ENCODE measurements at regions not wholly inside any gene's neighbourhood (a gene's known extent, or its start where the extent isn't known, plus 50 kb on each side); places are given as distances from the start of the nearest gene placed in this dataset.

DNA sequence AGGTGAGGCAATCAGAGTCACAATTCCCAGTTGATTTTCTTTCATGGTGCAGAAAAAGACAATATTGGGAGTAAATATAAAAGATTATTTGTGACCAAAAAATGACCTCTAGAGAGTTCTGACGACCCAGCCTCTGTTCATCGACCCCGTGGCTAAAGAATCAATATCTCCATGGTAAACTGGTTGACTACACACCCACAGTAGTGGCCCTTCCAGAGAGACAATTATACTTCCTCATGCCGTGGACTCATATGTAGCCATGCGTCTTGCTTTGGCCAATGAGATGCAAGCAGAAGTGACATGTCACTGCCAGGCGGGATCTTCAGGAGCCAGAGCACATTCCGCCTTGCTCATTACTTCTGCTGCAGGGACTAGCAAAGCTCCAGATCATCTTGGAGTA, 163.3 kb upstream of the RAD23B start:
- no peak for DNase-seq

GRCh38 chr9:107123389-107123788, 159.7 kb upstream of the RAD23B start:
- no peak for DNase-seq

- no peak for DNase-seq
Measured at GRCh38 chr9:107127608-107128007, 155.5 kb upstream of the RAD23B start.

- no peak for DNase-seq
Measured at GRCh38 chr9:107131108-107131799, 151.8 kb upstream of the RAD23B start.

DNA sequence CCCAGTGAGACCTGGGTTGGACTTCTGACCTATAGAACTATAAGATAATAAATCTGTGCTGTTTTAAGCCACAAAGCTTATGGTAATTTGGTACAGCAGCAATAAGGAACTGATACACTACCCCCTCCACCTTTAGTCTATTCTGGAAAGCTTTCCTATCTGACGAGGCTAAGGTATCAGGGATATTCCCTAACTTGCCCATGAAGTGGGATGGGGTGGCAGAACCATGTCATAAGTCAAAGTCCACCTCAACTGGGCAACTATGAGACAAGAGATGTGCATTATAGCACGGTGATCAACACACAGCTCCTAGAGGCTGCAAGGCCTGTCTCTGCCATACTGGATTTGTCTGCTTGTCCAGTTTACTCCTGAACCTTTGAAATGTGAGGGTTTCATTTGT, 146.8 kb upstream of the RAD23B start:
- DNase-seq, result no peak

DNA sequence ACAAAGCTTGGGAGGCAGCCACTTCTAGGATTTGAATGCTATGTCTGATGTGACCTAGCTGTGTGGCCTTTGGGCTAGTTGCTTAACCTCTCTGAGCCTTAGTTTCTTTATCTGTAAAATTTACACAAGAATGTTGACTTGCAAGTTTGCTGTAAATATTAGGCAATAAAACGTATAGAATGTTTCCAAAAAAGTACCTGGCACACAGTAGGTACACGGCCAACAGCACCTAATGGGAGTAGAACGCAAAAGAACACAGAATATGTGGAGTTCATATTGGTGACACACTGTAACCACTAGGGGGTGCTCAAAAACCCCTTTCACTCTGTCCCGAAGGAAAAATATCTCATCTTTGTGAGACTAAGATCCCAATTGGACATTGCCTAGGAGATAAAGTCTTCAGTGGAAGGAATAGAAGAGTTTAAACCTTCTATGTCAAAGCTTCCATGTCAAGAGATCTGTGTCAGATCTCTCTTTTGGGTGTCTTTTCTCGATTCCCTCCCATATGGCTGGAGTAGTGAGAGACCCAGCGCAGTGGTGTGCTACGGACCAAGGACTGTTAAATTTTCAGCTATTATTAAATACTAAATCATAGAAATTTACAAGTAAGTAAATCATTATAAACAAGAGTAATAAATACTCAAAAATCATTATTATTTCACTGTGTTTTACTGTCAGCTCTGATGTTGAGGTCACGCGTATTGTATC, 145.4 kb upstream of the RAD23B start:
- no peak for DNase-seq

- no peak for DNase-seq
Measured at GRCh38 chr9:107138261-107138992, 144.7 kb upstream of the RAD23B start.

GRCh38 chr9:107141967-107142366, 141.1 kb upstream of the RAD23B start:
- no peak for DNase-seq

DNA sequence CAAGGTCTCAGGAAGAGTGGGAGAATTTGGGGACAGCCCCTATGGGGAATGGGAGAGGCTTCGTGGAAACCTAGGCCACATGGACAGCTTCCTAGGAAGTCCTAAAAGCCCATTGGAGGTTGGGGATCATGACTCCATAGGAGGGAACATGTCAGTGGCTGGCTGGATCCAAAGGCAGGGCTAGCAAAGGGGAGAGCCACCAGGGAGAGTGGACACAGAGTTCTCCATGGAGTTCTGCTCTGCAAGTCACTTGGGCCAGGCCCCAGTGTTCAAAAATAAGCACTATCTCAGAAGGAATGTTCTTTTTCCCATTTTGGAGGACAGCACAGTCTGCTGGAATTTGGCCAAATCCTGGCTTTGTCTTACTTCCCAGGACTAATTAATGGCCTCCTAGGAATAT, 140.6 kb upstream of the RAD23B start:
- no peak for DNase-seq

DNA sequence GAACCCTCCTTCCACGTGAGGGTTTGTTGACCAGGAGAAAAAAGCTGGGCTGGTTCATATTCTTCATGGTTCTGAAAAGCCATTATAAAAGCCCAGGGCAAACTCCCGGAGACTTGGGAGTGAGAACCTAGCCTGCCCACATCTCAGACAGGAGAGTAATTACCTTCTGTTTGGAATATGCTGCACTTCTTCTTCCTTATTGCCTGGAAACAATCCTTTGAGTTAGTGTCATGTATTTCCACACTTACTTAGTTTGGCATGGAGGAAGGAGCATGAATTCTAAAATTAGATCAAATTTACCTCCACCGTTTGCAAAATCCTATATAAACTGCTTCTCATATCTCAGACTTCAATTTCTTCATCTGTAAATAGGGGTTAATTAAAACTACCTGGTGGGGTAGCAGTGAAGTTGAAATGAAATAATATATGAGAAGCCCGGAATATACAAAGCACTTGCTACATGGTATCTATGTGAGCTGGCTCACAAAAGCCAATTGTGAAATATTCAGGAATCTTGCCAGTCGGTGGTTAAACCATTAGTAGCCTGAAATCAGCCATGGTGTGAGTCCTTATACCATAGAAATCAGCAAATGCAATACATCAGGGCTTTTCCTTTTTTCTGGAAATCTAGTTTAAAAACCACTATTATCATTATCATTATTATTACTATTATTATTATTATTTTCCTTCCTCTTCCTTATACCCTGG, 140.0 kb upstream of the RAD23B start:
- DNase-seq, result no peak

DNA sequence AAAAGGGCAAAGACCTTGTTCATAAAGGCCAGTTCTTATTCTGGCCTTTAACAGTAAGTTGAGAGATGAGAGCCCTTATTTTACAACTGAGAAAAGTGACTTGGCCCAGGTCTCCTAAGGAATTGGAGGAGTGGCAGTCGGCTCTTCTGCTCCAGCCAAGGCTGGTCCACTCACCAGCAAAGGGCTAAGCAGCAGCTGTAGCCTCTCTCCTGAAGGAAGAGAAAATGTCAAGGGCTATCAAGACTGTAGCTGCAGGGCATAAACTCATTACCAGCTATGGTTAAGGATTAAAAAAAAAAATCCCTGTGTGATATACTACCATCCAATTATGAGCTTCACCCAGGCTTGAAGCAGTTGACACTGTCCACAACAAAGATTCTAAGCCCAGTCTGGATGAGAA, 138.6 kb upstream of the RAD23B start:
- DNase-seq, result no peak

- DNase-seq, result no peak
Measured at GRCh38 chr9:107147134-107147533, 135.9 kb upstream of the RAD23B start.

DNA sequence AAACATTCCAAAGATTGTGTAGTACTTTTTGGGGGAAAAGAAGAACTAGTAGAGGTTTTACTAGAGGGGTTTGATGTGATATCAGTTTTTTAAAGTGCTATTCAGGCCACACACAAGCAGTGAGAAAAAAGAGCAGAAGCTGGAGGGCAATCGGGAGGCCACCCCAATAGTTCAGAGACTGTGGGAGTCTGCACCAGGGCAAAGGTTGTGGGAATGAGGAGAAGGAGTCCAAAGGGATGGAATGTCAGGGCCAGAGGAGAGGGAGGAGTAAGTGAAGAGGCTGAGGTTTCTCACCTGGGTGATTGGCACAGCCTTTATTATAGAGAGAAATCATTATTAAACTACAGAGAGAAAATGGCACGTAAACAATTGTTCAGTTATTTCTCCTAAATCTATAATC, 134.9 kb upstream of the RAD23B start:
- DNase-seq, result no peak

GRCh38 chr9:107149756-107150155, 133.3 kb upstream of the RAD23B start:
- no peak for DNase-seq

DNA sequence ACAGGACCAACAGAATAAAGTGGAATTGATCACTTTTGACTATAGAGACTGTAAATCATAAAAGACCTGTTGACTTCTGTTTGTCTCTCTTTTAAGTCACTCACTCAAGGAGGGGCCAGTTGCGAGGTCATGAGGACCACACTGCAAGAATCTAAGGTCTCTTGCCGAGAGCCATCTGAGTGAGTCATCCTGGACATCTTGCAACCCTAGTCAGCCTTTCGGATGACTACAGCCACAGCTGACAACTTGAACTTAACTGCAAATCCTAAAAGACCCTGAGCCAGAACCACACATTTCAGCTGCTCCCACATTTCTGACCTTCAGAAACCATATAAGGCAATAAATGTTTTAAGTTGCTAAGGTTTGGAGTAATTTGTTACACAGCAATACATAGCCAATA, 129.7 kb upstream of the RAD23B start:
- no peak for DNase-seq

DNA sequence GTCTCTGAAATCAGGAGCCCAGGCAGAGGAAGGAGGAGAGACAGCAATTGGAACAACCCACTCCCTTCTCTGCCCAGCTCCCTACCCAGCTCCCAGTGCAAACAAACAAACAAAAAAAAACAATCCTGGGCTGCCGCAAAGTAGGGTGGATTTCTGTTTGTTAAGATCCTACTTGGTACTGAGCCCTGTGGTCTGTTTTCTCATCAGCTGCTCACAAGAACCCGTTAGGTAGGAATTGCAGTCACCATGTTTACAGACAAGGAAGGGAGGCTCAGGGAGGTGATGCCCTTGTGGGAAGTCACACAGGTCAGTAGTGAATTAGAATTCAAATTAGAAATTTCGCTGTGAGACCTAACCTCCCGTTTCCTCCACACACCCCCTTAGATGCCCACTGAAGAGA, 128.8 kb upstream of the RAD23B start:
- no peak for DNase-seq

GRCh38 chr9:107154766-107155165, 128.3 kb upstream of the RAD23B start:
- no peak for DNase-seq

DNA sequence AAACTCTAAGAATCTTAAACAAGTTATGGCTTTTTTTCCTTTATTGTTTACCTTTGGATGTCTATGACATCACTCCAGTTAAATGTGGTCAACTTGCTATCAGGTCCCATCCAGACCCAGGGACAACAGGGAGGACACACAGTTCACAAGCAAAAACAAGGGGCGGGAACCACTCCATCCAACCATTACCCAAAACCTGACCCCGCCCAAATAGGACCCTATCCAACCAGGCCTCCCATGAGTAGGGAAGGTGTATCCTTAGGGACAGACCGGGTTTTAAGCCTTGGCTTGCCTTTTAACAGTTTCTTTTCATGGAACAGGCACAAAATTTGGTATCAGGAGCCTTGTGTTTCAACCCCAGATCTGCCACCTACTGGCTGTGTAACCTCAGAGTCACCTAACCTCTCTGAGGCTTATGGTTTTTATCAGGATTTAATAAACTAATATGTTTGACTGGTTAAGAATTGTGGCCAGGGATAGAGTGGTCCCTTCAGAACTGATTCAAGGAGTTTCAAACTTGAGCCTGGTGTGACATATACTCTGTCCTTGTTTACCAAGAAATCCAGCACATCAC, 127.7 kb upstream of the RAD23B start:
- no peak for DNase-seq

DNA sequence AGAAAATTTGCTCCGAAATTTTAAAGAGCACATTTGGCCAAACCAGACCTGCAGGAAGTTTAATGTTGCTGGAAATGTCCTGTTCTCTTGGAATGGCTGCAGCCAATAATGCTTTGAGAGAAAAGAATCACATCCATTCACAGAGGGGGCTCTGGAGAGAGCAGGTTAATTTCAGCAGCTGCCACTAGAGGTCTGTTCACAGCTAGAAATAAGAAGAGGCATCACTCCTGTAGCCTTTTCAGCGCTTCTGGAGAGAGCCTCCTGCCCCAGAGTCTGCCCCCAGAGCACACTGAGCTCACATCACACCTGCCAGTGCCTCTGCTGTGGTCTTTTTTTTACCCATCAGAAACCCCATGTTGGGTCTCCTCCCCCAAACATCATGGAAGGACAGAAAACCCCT, 124.8 kb upstream of the RAD23B start:
- no peak for DNase-seq

- DNase-seq, result no peak
Measured at GRCh38 chr9:107161338-107161737, 121.7 kb upstream of the RAD23B start.

DNA sequence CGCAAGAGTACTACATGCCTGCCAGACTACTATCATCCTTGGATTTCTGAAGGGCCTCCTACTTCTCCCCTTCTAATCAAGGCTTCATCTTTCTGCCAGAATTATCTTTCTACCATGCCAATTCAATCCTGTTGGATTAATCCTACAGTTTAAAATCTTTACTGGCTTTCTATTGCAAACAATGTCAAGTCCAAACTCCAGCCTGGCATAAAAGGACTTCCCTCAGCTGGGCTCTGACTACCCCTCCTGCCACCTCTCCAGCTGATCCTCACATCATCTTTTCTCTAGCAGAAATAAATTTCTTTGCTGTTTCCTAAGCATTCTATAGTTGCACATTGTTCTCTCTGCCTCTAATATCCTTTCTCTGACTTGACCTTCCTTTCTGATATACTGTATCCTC, 119.7 kb upstream of the RAD23B start:
- no peak for DNase-seq

GRCh38 chr9:107169796-107170195, 113.3 kb upstream of the RAD23B start:
- DNase-seq, result no peak

DNA sequence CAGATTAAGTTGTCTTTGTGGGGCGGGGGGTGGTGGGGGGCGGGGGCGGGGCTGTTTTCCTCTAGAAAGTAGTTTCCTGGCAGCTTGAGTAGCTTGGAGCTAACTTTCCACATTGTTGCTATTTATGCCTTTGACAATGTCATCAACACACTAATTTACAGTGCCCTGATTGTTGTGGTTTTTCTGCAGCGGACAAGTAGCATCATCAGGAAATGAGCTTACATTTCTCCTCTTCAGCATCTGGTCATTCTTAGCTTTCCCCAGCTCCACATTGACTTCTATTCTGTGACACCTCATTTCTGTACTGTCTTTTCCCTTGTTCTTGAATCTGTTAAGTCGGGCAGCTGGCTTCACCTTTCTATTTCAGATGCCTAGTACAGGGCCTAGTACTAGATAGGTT, 112.3 kb upstream of the RAD23B start:
- no peak for DNase-seq
